GM11168 (cell line): ENCODE measurements at regions not wholly inside any gene's neighbourhood (a gene's known extent, or its start where the extent isn't known, plus 50 kb on each side); places are given as distances from the start of the nearest gene placed in this dataset.

Experiments used
- in situ Hi-C: fragments of 300-500 bp; cut with MboI; formaldehyde crosslinking; loops from one replicate; pipeline ENCODE4 v1.12.0; 2022; ENCODE audit warnings: low sequenced_read_pairs; ENCODE audit not compliant: unreplicated experiment

- in situ Hi-C loops: no loop called here
Measured at GRCh38 chr2:217334561-217334960, 474.7 kb upstream of the TNP1 start.

GRCh38 chr2:217332866-217333265 is 473.0 kb upstream of the TNP1 start:
- in situ Hi-C loops: no loop called here

DNA sequence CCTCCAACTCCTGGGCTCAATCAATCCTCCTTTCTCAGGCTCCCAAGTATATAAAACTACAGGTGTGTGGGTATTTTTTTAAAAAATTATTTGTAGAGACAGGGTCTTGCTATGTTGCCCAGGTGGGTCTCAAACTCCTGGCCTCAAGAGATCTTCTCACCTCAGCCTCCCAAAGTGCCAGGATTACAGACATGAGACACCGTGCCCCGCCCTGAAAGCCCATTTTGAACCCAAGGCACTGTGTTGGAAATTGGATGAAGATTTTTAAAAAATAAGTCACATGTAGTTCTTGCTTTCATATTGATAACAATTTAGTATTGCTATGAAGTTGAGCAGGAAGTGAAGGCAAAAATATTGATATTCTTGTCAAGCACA is 472.5 kb upstream of the TNP1 start:
- in situ Hi-C loops: no loop called here

DNA sequence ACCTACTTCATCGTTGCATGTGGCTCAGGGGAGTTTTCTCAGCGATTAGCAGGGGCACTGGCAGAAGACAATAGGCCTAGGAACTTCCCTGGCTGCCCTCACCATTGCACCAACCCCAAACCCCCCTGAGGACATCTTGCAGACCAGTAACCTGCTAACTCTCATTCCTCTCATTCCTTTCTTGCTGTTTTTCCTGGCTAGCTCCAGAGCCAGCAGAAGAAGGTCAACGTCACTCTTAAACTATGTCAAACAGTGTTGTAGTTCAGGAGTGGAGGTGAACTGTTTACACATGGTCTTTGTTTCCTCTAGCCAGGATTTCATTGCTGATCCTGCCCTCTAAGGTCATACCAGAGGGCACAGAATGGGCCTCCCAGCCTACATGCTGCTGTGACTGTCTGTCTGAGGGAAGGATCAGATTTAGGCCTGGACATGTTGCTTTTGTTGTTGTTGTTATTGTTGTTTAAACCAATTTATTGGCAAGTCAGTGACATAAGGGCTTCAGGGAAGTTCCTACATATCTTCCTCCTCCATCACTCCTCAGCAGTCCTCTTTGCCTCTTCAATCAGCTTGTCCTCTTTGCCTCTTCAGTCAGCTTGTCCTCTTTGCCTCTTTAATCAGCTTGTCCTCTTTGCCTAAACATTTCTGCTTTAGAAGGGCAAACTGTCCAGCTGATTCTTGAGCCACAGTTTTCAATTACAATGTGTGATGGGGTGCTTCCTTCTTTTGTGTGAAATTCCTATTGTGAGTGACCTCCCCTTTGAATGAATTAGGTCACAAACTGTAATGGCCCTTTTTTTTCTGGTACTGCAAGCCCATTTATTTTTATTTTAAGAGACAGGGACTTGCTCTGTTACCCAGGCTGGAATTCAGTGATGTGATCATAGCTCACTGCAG is 471.9 kb upstream of the TNP1 start:
- in situ Hi-C loops: no loop called here

GRCh38 chr2:217330647-217331046 is 470.8 kb upstream of the TNP1 start:
- in situ Hi-C loops: no loop called here

GRCh38 chr2:217329023-217329431 is 469.2 kb upstream of the TNP1 start:
- in situ Hi-C loops: no loop called here

DNA sequence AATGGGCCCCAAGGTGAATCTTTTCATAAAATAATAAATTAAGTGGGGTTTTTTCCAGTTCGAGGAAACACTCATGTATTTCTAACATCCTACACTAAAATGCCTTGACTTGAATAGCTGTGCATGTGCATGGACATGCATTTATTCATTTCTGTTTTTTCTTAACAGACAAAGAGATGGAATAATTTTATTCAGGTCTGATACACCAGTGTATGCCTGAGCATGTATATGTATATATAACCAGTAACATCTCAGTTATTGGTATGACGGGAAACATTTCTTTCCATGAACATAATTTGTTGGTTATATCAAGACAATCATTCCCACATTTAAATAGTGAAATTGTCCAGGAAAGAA is 468.7 kb upstream of the TNP1 start:
- in situ Hi-C loops: no loop called here

DNA sequence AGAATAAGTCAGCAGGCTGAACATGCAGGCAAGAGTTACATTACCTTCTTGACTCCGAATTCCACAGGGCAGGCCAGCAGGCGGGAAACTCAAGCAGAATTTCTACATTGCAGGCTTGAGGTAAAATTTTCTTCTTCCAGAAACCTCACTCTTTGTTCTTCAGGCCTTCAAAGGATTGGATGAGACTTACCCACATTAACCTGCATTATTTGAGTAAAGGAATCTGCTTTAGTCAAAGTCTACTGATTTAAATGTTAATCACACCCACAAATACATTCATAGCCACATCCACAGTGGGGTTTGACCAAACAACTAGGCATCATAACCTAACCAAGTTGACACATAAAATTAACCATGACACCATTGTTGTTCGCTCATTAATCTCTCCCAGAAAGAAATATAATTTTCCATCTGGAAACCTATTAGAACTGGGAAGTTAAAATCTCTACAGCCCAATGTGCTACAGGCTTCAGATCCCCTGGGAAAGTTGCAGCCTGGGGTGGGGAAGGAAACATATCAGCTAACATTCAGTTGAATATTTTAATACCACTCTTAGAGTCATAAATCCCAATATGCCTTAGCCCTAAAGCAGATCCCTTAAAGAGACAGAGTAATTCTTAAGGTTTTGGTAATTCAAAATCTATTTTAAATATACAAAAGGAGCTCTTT is 468.2 kb upstream of the TNP1 start:
- in situ Hi-C loops: no loop called here

DNA sequence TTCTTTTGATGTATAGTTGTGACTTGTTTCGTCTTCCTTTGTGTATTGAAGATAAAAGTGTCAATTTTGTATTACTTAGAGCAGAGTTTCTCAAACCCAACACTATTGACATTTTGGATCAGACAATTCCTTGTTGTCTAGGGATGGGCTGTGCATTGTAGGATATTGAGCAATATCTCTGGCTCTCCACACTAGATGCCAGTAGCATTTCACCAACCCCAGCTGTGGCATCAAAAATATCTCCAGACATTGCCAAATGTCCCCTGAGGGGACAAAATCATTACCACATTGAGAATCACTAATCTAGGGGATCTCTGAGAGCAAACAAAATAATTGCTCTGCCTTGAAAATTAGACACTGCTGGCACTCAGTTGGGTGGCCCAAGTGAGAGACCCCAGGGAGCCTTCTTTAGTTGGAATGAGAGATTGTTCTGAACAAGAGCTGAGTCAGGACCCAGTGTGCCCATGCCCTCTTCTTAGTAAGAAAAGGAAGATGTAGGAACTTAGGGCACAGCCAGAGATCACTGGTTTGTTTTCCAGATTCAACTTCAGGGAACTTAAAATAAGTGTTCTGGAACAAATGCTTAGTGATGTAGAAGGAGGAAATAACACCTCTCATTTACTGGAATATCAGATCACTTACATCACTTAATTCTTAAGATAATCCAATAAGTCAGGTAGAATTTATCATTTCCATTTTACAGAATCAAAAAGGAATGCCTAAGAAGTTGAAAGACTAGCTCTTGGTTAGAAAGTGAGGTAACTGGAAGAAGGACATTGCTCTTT is 466.6 kb upstream of the TNP1 start:
- in situ Hi-C loops: no loop called here

- in situ Hi-C loops: no loop called here
Measured at GRCh38 chr2:217325816-217326215, 466.0 kb upstream of the TNP1 start.

GRCh38 chr2:217325251-217325650 is 465.4 kb upstream of the TNP1 start:
- in situ Hi-C loops: no loop called here

DNA sequence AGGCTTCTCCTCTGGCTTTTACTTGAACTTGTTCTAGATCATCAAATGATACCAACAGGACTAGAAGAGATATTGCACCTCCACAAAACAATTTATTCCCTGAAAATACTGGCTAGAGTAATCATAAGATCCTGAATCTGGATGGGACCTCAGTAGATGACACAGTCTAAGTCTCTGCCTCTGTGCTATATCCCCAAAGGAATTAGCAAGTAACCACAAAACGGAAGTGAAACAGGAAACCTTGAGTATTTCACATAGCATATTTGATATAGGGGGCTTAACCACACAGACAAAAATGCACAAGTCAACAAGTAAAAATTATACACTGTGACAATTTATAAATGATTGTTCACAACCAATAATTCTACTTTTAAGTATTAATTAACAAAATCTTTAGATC is 456.9 kb upstream of the TNP1 start:
- in situ Hi-C loops: no loop called here

- in situ Hi-C loops: no loop called here
Measured at GRCh38 chr2:217314021-217314460, 454.2 kb upstream of the TNP1 start.

- in situ Hi-C loops: no loop called here
Measured at GRCh38 chr2:217313386-217313785, 453.5 kb upstream of the TNP1 start.

- in situ Hi-C loops: no loop called here
Measured at GRCh38 chr2:217309056-217309455, 449.2 kb upstream of the TNP1 start.

DNA sequence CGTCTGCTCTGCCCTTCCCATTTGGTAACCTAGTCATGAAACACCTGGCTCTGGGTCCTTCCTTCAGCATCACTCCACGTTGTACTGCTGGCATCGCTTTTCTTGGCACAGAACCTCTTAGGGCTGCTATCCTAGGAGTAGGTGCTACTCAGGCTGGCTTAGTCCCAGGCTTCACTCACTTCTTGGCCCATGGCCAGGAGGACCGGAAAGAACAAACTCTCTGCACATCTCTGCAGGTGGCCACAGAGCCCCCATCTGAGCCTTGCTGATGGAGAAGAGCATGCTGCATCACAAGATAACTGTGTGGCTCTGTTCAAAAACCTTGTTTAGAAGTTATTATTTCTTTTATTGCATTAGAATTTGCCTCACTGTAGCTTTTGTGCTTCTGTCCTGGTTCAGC is 447.2 kb upstream of the TNP1 start:
- in situ Hi-C loops: no loop called here

DNA sequence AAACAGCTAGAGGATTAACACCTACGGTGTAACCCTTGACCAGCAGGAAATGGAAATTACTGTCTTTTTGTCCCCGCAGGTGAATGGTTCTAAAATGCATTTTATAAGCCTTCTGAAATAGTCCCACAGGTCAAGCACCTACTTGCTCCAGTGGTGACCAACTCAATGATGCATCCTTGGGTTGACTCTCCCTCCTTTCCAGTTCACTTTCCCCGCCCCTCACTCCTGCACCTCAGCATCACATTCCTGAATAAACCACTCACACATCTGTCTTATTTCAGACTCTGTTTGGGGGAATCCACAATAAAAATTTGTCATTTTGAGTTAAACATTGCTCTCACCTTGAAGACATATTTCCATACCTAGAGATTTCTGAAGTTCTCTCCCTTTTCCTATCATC is 446.0 kb upstream of the TNP1 start:
- in situ Hi-C loops: no loop called here

GRCh38 chr2:217304582-217304981 is 444.7 kb upstream of the TNP1 start:
- in situ Hi-C loops: no loop called here

DNA sequence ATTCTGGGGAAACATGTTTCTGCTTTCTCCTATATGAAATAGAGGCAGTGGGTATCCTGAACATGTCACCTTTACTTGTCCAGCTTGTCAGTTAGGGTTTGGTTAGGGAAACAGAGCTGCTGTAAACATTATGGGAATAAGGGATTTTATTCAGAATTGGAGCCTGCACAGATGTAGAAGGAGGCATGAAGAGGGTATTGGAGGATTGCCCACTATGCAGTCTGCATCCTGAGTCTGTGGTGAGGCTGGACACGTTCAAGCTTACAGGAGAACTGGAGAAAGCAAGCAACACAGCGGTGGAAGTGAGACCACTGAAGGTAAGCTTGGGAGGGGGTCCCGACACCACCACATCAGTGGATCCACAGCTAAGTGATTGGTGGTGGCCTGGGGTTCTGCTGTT is 443.0 kb upstream of the TNP1 start:
- in situ Hi-C loops: no loop called here

DNA sequence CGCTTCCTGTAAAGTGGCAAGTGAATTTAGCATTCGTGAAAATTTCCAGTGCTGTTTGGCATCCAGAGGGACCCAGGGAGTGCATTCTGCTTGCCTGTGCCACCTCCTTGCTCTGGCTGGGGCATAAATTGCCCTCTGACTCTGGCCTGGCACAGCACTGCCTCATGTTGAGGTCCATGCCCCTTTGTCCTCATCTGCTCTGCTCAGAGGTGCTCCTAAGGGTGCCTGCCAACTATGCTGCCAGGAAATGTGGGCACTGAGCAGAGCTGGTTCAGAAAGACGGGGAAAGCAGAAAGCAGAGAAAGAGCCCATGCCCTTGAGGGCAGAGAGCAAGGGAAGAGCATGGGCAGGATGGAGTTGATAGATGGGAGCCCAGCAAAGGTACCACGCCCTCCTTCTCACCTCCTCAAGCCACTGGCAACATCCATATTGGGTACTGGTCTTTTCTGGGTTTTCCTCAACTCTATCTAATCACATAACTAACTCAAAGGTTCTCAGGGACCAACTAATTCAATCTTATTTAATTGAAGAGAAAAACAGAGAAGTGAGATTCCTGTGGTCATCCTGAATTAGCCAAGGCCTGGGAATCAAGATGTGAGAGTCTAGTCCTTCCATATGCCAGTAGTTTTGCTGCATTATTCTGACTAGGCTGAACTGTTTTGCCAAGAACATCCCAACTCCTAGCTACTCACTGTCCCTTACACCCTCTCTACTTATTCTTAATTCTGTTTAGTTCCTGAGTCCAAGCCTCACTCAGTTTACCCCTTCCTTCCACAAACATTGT is 441.5 kb upstream of the TNP1 start:
- in situ Hi-C loops: no loop called here
